ENCODE measurements at regions not wholly inside any gene's neighbourhood (a gene's known extent, or its start where the extent isn't known, plus 50 kb on each side); places are given as distances from the start of the nearest gene placed in this dataset.

DNA sequence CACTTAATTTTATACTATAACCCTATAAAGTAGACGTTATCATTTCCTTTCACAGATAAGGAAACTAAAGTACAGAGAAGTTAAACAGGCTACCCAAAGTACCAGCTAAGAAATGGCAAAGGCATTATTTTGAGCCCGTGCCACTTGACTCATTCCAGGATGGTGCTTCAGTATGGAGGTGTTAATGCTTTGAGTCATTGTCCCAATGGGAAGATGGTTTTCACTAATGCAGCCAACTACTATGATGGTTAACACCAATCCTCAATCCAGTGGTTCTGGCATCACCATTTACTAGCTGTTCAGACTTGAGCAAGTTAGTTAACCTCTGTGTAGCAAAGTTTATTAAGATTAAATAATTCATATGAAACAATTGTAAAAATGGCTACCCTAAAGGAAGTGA, 123.1 kb upstream of the SLC5A12 start:
- no peak for TF ChIP-seq POLR2AphosphoS5 (IDR thresholded peaks at IDR 0.05; ENCODE audit: low read depth, low read length)
- TF ChIP-seq SIN3A (IDR thresholded peaks at IDR 0.05; ENCODE audit: borderline replicate concordance, insufficient read depth, low read length): no peak
- no peak for TF ChIP-seq TAF1 (IDR thresholded peaks at IDR 0.05; ENCODE audit: borderline replicate concordance, insufficient read depth, low read length)
